CD14-positive monocyte (primary cell): ENCODE measurements at regions not wholly inside any gene's neighbourhood (a gene's known extent, or its start where the extent isn't known, plus 50 kb on each side); places are given as distances from the start of the nearest gene placed in this dataset.

Experiments used
- DNase-seq, 3 donors: peaks; one replicate each; pipeline ENCODE4 v3.0.0-alpha.2; 2011 to 2022
- H2AFZ ChIP-seq: 2 replicates; pipeline ENCODE4 v1.6.0; 2012; ENCODE audit warnings: mild to moderate bottlenecking, low read depth, low read length, inconsistent platforms; ENCODE audit not compliant: insufficient read depth, poor library complexity, severe bottlenecking
- H3K27ac ChIP-seq, 2 donors: 1 replicate in 1 of 2; 2 replicates in 1 of 2; pipeline ENCODE4 v1.5.1; 2012 to 2013; ENCODE audit warnings: low read length in 2 of 2, control low read depth in 1 of 2, inconsistent platforms in 1 of 2, low read depth in 1 of 2, mild to moderate bottlenecking in 1 of 2
- H3K27me3 ChIP-seq, 2 donors: one replicate each; pipeline versions ENCODE4 v1.6.0 to v1.6.1; 2011 to 2013; ENCODE audit warnings: low read length in 2 of 2; ENCODE audit not compliant: control insufficient read depth in 2 of 2, insufficient read depth in 2 of 2
- H3K36me3 ChIP-seq, 2 donors: replicated peaks in 1 of 2; 1 replicate in 1 of 2; 2 replicates in 1 of 2; pipeline versions ENCODE4 v1.5.1 to v1.6.1; 2012 to 2013; ENCODE audit warnings: low read length in 2 of 2, control low read depth in 1 of 2, inconsistent platforms in 1 of 2, mild to moderate bottlenecking in 1 of 2; ENCODE audit not compliant: insufficient read depth in 2 of 2, control insufficient read depth in 1 of 2
- H3K4me1 ChIP-seq, 2 donors: 1 replicate in 1 of 2; 2 replicates in 1 of 2; pipeline versions ENCODE4 v1.5.1 to v1.6.1; 2012 to 2013; ENCODE audit warnings: low read length in 2 of 2, control low read depth in 1 of 2, inconsistent platforms in 1 of 2, mild to moderate bottlenecking in 1 of 2, moderate library complexity in 1 of 2; ENCODE audit not compliant: insufficient read depth in 2 of 2, control insufficient read depth in 1 of 2
- H3K4me2 ChIP-seq: replicated peaks from 2 replicates; pipeline ENCODE3; 2012; ENCODE audit warnings: low read length, moderate library complexity, mild to moderate bottlenecking; ENCODE audit not compliant: poor library complexity, severe bottlenecking; ENCODE audit errors: extremely low read depth
- H3K4me3 ChIP-seq, 3 experiments: fragments of 200-600 bp in 1 of 3; sonication (generic) in 1 of 3; replicated peaks in 1 of 3; 1 replicate in 2 of 3; 2 replicates in 1 of 3; pipeline ENCODE4 v1.5.1; 2011 to 2013; ENCODE audit warnings: low read length in 3 of 3, mild to moderate bottlenecking in 3 of 3, control low read depth in 2 of 3, low read depth in 2 of 3, inconsistent platforms in 1 of 3, moderate library complexity in 1 of 3
- H3K79me2 ChIP-seq: 2 replicates; pipeline ENCODE4 v1.6.0; 2012; ENCODE audit warnings: mild to moderate bottlenecking, control low read depth, inconsistent platforms, low read length, moderate library complexity; ENCODE audit not compliant: insufficient read depth
- H3K9ac ChIP-seq: 2 replicates; pipeline ENCODE4 v1.6.0; 2017; ENCODE audit warnings: low read length, mild to moderate bottlenecking; ENCODE audit not compliant: insufficient read depth, poor library complexity, severe bottlenecking
- H3K9me3 ChIP-seq, 2 donors: replicated peaks in 1 of 2; 1 replicate in 1 of 2; 2 replicates in 1 of 2; pipeline versions ENCODE4 v1.5.1 to v1.6.1; 2012 to 2013; ENCODE audit warnings: low read length in 2 of 2, control low read depth in 1 of 2; ENCODE audit not compliant: control insufficient read depth in 1 of 2, insufficient read depth in 1 of 2
- H4K20me1 ChIP-seq: 2 replicates; pipeline ENCODE4 v1.6.0; 2012; ENCODE audit warnings: mild to moderate bottlenecking, low read length, control low read depth, moderate library complexity; ENCODE audit not compliant: insufficient read depth
- H3K27ac Mint-ChIP-seq, 7 donors: one replicate each; pipeline ENCODE4 v1.8.0; 2020; ENCODE audit warnings: mild to moderate bottlenecking in 7 of 7, mixed read lengths in 7 of 7, moderate library complexity in 6 of 7, inconsistent platforms in 2 of 7
- H3K27me3 Mint-ChIP-seq, 3 donors: one replicate each; pipeline ENCODE4 v1.8.0; 2021 to 2022; ENCODE audit warnings: low read depth in 3 of 3, mild to moderate bottlenecking in 3 of 3, mixed read lengths in 3 of 3, moderate library complexity in 3 of 3, inconsistent platforms in 1 of 3
- H3K36me3 Mint-ChIP-seq, 2 donors: one replicate each; pipeline ENCODE4 v1.8.0; 2020; ENCODE audit warnings: mixed read lengths in 2 of 2, inconsistent platforms in 1 of 2, mild to moderate bottlenecking in 1 of 2
- H3K4me1 Mint-ChIP-seq: one replicate; pipeline ENCODE4 v1.8.0; 2020; ENCODE audit warnings: mild to moderate bottlenecking, mixed read lengths
- H3K4me3 Mint-ChIP-seq, 2 donors: one replicate each; pipeline ENCODE4 v1.8.0; 2020; ENCODE audit warnings: mild to moderate bottlenecking in 2 of 2, mixed read lengths in 2 of 2, moderate library complexity in 1 of 2
- H3K9me3 Mint-ChIP-seq, 7 donors: one replicate each; pipeline ENCODE4 v1.8.0; 2020 to 2022; ENCODE audit warnings: mixed read lengths in 7 of 7, mild to moderate bottlenecking in 6 of 7, moderate library complexity in 6 of 7, inconsistent platforms in 2 of 7
- CTCF ChIP-seq: fragments of 200-600 bp; IDR thresholded peaks from one replicate; pipeline ENCODE4 v1.8.0; 2022; ENCODE audit warnings: antibody characterized with exemption, mild to moderate bottlenecking
- WGBS: methylation state at CpG from one replicate; pipeline ENCODE4 v1.1.5; 2013; ENCODE audit warnings: missing lambda C conversion rate; ENCODE audit not compliant: insufficient coverage; 5-methylcytosine and 5-hydroxymethylcytosine counted together
- intact Hi-C, 2 donors: fragments of 100-400 bp; cut with micrococcal nuclease; formaldehyde crosslinking; loops; one replicate each; pipeline versions ENCODE4 v1.15.0 to v1.15.1; 2023

GRCh38 chr10:129253161-129253864, 213.7 kb upstream of the MGMT start:
- Histone ChIP-seq H4K20me1 (no peaks in the 10 kb centered on the region), H3K27me3 (no peaks in the 10 kb centered on the region), H3K9me3 (peaks cover 0 to 12% of the 10 kb centered on the region in 2 donors), H3K36me3 (no peaks in the 10 kb centered on the region), H2AFZ (no peak overlapping the region), H3K4me2 (no peak overlapping the region), H3K9ac (no peak overlapping the region), H3K27ac (no peak overlapping the region), H3K4me3 (no peak overlapping the region), H3K4me1 (no peaks in the 10 kb centered on the region), H3K79me2 (no peaks in the 10 kb centered on the region)
- Mint-ChIP-seq H3K36me3 (no peaks in the 10 kb centered on the region), H3K27ac (no peak overlapping the region), H3K4me3 (no peak overlapping the region), H3K27me3 (peaks cover 1 to 6% (median 5%) of the 10 kb centered on the region in 3 donors), H3K4me1 (no peaks in the 10 kb centered on the region), H3K9me3 (peaks cover 0 to 14% (median 8%) of the 10 kb centered on the region in 7 donors)
- no peak for DNase-seq
- intact Hi-C loops, result no loop called here
- WGBS, result 95% methylated on average over 3 of the region's 12 CpGs
- TF ChIP-seq CTCF, result no peak

- no peak for DNase-seq
- H3K27ac Mint-ChIP-seq, result no peak overlapping the region
- H3K4me1 Mint-ChIP-seq, result no peaks in the 10 kb centered on the region
- Histone ChIP-seq H3K79me2 (no peaks in the 10 kb centered on the region), H3K4me2 (no peak overlapping the region), H3K9me3 (peaks cover 0 to 12% of the 10 kb centered on the region in 2 donors), H3K4me3 (no peak overlapping the region), H2AFZ (no peak overlapping the region), H3K9ac (no peak overlapping the region), H3K4me1 (no peaks in the 10 kb centered on the region), H4K20me1 (no peaks in the 10 kb centered on the region), H3K27ac (no peak overlapping the region), H3K36me3 (no peaks in the 10 kb centered on the region), H3K27me3 (no peaks in the 10 kb centered on the region)
- no peaks in the 10 kb centered on the region for H3K36me3 Mint-ChIP-seq
- TF ChIP-seq CTCF, result no peak
- H3K9me3 Mint-ChIP-seq, result peaks cover 0 to 14% (median 8%) of the 10 kb centered on the region in 7 donors
- intact Hi-C loops, result no loop called here
- WGBS, result 42% methylated on average over 3 of the region's 7 CpGs
- no peak overlapping the region for H3K4me3 Mint-ChIP-seq
- H3K27me3 Mint-ChIP-seq, result peaks cover 1 to 6% (median 5%) of the 10 kb centered on the region in 3 donors
Observed at GRCh38 chr10:129253865-129254179, 213.2 kb upstream of the MGMT start.
